Gastroesophageal sphincter (tissue), 3 donors: ENCODE measurements at regions not wholly inside any gene's neighbourhood (a gene's known extent, or its start where the extent isn't known, plus 50 kb on each side); places are given as distances from the start of the nearest gene placed in this dataset.

Experiments
- EP300 ChIP-seq: sonication (generic); formaldehyde crosslinking; IDR thresholded peaks from one replicate; pipeline ENCODE4 v1.6.1; 2017; ENCODE audit warnings: antibody characterized with exemption, mild to moderate bottlenecking
- POLR2A ChIP-seq, 2 donors: fragments of 450-650 bp; IDR thresholded peaks; one replicate each; pipeline ENCODE4 v1.6.1; 2017; ENCODE audit warnings: antibody characterized with exemption in 2 of 2, mild to moderate bottlenecking in 2 of 2, moderate library complexity in 1 of 2
- TF ChIP-seq, protein P1 (sequence below), 4 experiments: fragments of 200-600 bp in 2 of 4; fragments of 450-650 bp in 2 of 4; sonication (generic) in 1 of 4; IDR thresholded peaks; one replicate each; pipeline ENCODE4 v1.5.1; 2017 to 2019; ENCODE audit warnings: antibody characterized with exemption in 4 of 4, mild to moderate bottlenecking in 2 of 4, moderate library complexity in 2 of 4

DNA sequence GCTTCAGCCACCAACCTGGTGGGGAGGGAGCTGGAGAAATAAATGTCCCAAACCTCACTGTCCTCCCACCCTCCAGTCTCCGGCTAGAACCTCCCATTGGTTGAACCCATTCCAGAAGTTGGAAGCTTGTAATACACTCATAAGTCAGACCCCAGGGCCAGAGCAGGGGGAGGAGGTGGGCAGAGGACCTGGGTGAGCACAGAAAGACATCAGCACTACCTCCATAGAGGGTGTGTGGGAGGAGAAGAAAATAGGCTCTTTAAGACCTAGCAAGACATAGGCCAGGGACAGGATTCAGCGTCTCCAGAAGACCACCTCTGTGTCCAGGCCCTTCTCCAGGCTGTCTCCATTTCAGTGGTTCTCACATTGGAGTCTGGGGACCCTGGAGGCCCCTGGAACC lies 73.3 kb upstream of the TOP1 start:
- TF ChIP-seq POLR2A (IDR thresholded peaks at IDR 0.05), result no peak
- TF ChIP-seq, protein P1, sequence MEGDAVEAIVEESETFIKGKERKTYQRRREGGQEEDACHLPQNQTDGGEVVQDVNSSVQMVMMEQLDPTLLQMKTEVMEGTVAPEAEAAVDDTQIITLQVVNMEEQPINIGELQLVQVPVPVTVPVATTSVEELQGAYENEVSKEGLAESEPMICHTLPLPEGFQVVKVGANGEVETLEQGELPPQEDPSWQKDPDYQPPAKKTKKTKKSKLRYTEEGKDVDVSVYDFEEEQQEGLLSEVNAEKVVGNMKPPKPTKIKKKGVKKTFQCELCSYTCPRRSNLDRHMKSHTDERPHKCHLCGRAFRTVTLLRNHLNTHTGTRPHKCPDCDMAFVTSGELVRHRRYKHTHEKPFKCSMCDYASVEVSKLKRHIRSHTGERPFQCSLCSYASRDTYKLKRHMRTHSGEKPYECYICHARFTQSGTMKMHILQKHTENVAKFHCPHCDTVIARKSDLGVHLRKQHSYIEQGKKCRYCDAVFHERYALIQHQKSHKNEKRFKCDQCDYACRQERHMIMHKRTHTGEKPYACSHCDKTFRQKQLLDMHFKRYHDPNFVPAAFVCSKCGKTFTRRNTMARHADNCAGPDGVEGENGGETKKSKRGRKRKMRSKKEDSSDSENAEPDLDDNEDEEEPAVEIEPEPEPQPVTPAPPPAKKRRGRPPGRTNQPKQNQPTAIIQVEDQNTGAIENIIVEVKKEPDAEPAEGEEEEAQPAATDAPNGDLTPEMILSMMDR (IDR thresholded peaks at IDR 0.05), result no peak
- no peak for TF ChIP-seq EP300
